ENCODE measurements at regions not wholly inside any gene's neighbourhood (a gene's known extent, or its start where the extent isn't known, plus 50 kb on each side); places are given as distances from the start of the nearest gene placed in this dataset.
A peak's percentile ranks its signal among the peaks of the same experiment; 100 is the strongest.
"Not testable (repeated sequence)": the region's sequence is repeated elsewhere in the genome, so short reads cannot be mapped to it uniquely, and the experiment has no call there.

GRCh38 chr11:69934861-69935494 lies 115.8 kb upstream of the FGF3 start:
- no peak for DNase-seq

DNA sequence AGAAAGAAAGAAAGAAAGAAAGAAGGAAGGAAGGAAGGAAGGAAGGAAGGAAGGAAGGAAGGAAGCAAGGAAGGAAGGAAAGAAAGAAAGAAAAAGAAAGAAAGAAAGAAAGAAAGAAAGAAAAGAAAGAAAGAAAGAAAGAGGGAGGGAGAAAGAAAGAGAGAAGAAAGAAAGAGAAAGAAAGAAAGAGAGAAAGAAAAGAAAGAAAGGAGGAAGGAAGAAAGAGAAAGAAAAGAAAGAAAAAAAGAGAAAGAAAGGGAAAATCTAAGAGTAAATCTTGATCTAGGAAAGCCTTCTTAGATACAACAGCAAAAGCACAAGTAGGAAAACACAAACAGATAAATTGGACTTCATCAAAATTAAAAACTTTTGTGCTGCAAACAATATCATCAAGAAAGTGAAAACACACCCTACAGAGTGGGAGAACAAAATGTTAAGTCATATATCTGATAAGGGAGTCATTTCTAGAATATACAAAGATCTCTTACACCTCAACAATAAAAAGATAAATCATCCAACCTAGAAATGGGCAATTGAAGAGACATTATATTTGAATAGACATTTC lies 116.8 kb upstream of the FGF3 start:
- no peak for DNase-seq

DNA sequence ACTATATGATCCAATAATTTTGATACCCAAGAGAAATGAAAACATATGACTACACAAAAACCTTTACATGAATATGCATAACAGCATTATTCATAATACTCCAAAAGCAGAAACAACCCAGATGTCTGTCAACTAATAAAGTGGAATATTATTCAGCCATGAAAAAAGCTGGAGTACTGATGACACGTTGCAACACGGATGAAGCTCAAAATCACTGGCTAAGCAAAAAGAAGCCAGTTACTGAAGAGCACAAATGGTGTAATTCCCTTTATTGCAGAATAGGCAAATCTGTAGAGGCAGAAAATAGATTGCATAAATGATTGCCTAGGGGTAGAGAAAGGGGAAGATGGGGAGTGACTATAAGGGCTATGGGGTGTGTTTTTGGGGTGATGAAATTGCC lies 117.6 kb upstream of the FGF3 start:
- DNase-seq: no peak

DNA sequence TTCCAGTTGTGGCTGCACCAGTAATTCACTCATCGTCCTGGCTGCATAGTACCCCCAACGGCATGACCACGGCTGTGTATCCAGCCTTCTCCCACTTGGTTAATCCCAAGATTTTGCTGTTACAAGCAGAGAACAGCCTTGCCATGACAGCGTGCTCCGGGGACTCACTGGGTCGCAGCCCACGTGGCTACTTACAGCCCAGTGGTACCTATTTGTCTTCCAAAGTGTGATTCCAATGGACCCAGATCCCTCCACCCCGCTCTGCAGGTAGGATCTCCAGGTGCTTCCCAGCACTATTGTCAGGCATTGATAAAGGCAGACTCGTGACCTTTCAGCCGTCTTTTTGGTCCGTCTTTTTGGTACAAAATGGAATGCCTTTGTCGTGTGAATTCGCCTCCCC lies 119.0 kb upstream of the FGF3 start:
- DNase-seq: no peak

DNA sequence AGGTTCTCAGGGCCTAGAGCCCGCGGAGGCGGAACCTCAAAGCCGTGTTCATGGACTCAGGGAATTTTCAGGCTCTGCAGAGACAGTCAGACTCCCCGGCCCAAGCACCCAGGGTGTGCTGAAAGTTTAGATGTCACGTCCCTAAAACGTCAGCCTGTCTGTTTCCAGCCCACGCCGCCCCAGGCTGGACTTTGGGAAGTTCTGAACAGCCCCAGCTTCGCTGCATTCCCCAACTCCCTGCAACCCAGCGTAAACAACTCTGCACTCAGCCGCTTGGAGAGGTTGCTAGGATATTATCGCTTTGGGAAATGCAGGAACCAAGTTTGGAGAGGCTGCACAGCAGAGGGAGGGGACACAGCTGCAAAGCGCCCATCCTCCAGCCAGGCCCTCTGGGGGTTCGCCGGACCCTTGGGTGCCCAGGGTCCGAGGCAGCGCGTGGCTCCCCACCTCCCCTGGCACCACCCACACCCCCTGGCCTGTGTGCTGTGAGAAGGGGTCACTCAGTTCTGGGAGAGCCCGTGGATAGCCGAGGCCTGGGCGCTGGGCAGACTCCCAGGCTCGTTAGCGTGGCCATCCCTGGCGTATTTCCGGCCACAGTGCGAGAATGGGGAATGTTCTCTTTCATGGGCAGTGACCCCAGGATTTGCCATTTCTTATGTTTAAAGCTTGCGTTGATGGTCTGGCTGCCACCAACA lies 120.5 kb upstream of the FGF3 start:
- no peak for DNase-seq

GRCh38 chr11:69940246-69940610 lies 121.0 kb upstream of the FGF3 start:
- DNase-seq: no peak

DNA sequence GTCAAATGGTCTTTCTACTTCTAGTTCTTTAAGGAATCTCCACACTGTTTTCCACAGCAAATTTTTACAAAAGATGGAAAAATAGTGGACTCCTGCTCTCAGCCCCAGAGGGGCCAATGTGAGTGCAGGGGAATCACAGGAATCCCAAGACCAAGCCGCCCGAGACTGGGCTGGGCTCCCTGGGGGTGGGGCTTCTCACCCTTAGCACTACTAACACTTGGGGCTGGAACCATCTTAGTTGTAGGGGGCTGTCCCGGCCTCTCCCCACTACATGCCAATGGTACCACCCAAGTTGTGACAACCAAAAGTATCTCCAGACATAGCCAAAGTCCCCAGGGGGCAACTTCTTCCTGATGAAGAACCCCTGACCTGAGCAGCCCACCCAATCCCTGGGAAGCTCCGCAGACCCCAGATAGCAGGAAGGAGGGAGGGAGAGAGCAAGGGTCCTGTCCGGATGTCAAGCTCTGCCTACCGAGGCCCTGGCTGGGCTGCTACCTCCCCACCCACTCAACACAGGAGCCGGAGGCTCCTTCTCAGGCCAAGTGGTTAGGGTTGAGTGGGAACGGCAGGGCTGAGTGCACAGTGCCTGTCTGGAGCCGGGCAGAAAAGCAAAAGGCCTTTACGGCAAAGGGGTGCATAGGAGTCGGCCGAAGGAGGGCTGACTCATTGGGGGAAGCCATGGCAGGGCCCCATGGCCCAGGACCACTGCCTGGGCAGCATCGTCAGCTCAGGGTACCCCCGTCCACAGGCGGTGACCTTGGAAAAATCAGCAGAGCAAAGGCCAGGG lies 122.5 kb upstream of the FGF3 start:
- no peak for DNase-seq

DNA sequence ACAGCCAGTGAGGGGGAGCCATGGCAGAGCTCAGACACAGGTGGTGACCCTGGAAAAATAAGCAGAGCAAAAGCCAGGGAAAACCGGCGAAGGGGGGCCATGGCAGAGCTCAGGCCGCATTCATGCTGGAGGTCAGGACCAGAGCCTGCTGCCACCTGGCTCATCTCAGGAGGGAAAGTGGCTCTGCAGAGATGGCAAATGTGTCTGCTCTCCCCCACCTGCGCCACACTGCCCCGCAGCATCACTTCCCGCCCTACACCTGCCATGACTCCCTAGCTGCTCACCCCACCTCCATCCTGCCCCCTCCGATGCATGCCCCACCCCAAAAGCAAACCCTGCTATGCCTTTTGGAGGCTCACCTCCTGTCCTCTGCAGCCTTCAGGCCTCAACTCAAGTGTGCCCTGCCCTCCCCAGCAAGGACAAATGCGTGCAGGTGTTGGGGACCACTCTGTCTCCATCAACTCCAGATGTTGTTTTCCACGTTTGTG lies 123.2 kb upstream of the FGF3 start:
- no peak for DNase-seq

GRCh38 chr11:69943066-69943465 lies 123.8 kb upstream of the FGF3 start:
- DNase-seq: no peak

DNA sequence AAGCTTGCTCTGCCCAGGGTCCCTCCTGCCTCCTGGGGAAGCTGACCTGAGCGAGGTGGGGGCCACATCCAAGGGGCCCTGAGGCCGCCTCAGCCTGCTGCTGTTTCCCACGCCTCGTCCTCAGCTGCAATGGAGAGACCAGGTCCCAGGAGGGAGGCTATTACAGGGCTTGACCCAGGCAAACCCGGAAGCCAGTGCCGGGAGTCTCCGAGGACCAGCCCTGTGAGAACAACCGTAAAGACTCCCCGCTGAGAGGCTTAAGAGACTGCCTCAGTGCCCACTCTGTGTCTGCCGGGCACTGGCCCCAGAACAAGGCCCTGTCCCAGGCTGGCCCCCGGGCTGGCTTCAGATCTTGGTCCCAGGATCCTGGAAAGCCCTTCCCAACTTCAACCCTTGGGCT lies 124.3 kb upstream of the FGF3 start:
- no peak for DNase-seq

DNA sequence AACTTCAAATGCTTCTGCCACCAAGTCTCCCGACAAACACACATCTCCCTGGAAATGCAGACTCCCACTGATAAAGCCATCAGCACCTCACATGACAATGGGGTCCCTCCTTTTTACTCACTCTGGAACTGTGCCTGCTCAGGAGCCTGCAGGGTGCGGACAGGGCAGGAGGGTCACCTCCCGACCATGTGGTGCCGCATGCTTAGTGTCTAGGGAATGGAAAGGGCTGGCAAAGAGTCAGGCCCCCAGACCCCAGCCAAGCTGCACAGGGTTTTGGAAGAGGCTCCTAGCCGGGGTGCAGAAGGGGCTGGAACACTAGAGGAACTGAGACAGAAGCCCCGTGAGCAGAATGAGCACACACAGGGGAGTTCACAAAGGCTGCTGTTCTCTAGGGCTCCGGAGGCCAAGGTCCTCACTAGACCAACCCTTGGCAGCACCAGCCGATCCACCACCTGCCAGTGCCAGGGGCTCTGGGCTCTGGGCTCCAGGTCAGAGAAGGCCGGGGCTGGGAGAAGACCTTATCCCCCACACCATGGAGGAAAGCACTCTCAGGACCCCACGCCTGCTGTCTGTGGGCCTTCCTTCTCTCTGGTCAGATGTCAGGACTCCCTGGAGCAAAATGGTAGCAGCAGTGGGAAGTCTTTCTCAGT lies 125.1 kb upstream of the FGF3 start:
- no peak for DNase-seq

- no peak for DNase-seq
These were observed 125.9 kb upstream of the FGF3 start for GRCh38 chr11:69945157-69945556.

- no peak for DNase-seq
These were observed 128.0 kb upstream of the FGF3 start for GRCh38 chr11:69947059-69947792.

GRCh38 chr11:69947793-69948255 lies 128.6 kb upstream of the FGF3 start:
- no peak for DNase-seq

- no peak for DNase-seq
These were observed 129.3 kb upstream of the FGF3 start for GRCh38 chr11:69948256-69949141.

- DNase-seq: no peak
These were observed 128.8 kb upstream of the ANO1 start for GRCh38 chr11:69949327-69949726.

- DNase-seq: peak; percentile 22
These were observed 128.0 kb upstream of the ANO1 start for GRCh38 chr11:69950120-69950519.

DNA sequence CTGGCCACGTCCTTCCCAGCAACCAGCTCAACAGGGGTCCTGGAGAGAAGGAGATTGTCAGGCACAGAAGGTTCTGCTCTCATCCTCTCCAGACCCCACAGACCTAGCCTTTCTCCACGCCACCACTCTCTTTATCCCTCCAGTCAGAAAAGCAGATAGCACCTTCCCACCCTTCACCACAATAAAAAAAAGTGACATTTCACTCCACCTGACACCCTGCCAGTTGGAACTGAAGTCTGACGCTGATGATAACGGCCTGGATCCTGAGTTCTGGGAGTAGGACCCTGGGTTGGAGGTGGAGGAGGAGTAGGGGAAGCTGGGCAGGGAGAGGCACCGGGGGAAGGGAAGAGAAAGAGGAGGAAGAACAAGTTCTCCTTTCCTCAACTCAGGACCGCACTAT lies 127.5 kb upstream of the ANO1 start:
- DNase-seq: no peak

DNA sequence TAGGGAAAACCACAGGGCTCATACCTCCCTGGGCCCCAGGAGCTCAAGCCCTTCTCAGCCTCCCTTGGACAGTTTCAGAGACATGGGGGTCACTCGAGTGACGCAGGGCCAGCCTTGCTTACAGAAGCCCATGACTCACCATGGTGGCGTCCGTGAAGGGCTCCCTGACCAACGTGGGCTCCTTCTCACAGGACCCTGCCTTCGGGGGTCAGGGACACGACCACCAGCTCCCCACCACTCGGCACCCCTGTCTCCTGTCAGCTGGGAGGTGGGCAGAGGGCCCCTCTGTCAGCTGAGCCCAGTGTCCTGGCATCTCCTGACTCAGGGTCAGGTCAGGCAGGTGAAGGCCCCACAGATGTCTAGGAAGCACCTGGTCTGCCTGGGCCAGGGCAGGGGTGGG lies 126.3 kb upstream of the ANO1 start:
- no peak for DNase-seq

DNA sequence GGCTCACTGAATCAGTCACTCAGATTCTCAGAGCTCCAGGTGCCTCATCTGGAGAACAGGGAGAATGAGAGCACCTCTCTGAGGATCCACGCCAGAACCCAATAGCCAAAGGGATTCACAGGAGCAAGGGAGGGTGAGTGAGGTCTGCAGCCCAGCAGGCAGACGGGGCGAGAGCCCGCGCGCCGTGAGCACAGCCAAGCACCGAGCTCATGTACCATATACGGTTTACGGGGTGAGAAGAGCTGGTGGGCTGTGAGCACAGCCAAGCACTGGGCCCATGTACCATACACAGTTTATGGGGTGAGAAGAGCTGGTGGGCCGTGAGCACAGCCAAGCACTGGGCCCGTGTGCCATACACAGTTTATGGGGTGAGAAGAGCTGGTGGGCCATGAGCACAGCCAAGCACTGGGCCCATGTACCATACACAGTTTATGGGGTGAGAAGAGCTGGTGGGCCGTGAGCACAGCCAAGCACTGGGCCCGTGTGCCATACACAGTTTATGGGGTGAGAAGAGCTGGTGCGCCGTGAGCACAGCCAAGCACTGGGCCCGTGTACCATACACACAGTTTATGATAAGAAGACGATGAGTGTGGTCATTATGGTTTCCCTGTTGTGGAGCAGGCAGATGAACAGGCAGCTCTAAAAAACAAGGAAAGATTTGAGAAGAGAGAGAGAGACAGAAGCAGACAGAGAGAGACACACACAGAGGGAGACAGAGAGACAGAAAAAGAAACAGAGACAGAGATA lies 125.7 kb upstream of the ANO1 start:
- not testable (repeated sequence) for DNase-seq
